ENCODE measurements at regions not wholly inside any gene's neighbourhood (a gene's known extent, or its start where the extent isn't known, plus 50 kb on each side); places are given as distances from the start of the nearest gene placed in this dataset.

- no peaks in the 10 kb centered on the region for H3K9me3 Mint-ChIP-seq (ENCODE audit: unreplicated experiment)
- H3K4me3 Mint-ChIP-seq (ENCODE audit: unreplicated experiment) = no peak overlapping the region
- TF ChIP-seq CTCF (IDR thresholded peaks at IDR 0.05; ENCODE audit: partially characterized antibody, unreplicated experiment) = peak; percentile 64
- no peaks in the 10 kb centered on the region for H3K4me1 Mint-ChIP-seq (ENCODE audit: low read depth, unreplicated experiment)
- no peaks in the 10 kb centered on the region for H3K27me3 Mint-ChIP-seq (ENCODE audit: unreplicated experiment)
- no peak overlapping the region for H3K27ac Mint-ChIP-seq (ENCODE audit: unreplicated experiment)
- DNase-seq = no peak
- H3K36me3 Mint-ChIP-seq (ENCODE audit: unreplicated experiment) = no peaks in the 10 kb centered on the region
These were observed 73.3 kb downstream of the TASL start for GRCh38 chrX:30504309-30504708.

- Mint-ChIP-seq H3K9me3 (ENCODE audit: unreplicated experiment) (no peaks in the 10 kb centered on the region), H3K36me3 (ENCODE audit: unreplicated experiment) (no peaks in the 10 kb centered on the region), H3K4me1 (ENCODE audit: low read depth, unreplicated experiment) (no peaks in the 10 kb centered on the region), H3K27ac (ENCODE audit: unreplicated experiment) (no peak overlapping the region), H3K4me3 (ENCODE audit: unreplicated experiment) (no peak overlapping the region), H3K27me3 (ENCODE audit: unreplicated experiment) (no peaks in the 10 kb centered on the region)
- DNase-seq = no peak
- TF ChIP-seq CTCF (IDR thresholded peaks at IDR 0.05; ENCODE audit: partially characterized antibody, unreplicated experiment) = no peak
These were observed 82.1 kb downstream of the TASL start for GRCh38 chrX:30495468-30495867.

DNA sequence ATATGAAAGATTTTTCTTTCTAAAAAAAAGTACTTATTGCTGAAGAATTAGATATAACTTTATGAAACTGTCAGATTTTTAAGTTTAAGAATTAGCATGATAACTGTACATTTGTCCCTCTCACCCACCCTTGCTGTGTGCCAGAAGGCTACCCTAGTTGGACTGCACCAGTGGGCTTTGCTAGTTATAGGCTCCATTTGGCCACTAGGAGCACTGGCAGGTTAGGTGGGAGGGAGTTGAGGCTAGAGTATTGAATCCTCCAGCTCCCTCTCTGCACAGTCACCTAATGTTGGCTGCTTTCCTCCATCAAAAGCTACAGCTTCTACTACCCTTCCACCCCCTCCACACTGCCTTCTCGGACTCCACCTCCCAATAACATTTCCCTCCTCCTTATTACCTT is 84.2 kb downstream of the TASL start:
- DNase-seq = no peak
- no peaks in the 10 kb centered on the region for H3K36me3 Mint-ChIP-seq (ENCODE audit: unreplicated experiment)
- TF ChIP-seq CTCF (IDR thresholded peaks at IDR 0.05; ENCODE audit: partially characterized antibody, unreplicated experiment) = no peak
- no peaks in the 10 kb centered on the region for H3K27me3 Mint-ChIP-seq (ENCODE audit: unreplicated experiment)
- H3K4me3 Mint-ChIP-seq (ENCODE audit: unreplicated experiment) = no peak overlapping the region
- no peaks in the 10 kb centered on the region for H3K4me1 Mint-ChIP-seq (ENCODE audit: low read depth, unreplicated experiment)
- no peak overlapping the region for H3K27ac Mint-ChIP-seq (ENCODE audit: unreplicated experiment)
- no peaks in the 10 kb centered on the region for H3K9me3 Mint-ChIP-seq (ENCODE audit: unreplicated experiment)

DNA sequence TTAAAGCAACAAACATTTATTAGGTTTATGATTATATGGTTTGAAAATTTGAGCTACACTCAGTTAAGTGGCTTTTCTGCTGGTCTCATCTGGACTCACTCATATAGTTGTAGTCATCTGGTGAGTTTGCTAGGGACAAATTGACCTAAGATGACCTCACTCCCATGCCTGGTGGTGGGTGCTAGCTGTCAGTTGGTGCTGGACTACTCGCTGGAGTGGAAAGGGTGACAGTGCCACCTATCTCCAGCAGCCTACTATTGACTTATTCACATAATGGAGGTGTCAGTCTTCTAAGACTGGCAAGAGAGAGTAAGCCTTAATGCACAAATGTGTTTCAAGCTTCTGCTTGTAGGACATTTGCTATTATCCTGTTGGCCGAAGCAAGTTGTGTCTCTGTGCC is 88.2 kb downstream of the TASL start:
- Mint-ChIP-seq H3K9me3 (ENCODE audit: unreplicated experiment) (no peaks in the 10 kb centered on the region), H3K27ac (ENCODE audit: unreplicated experiment) (no peak overlapping the region), H3K27me3 (ENCODE audit: unreplicated experiment) (no peaks in the 10 kb centered on the region), H3K4me3 (ENCODE audit: unreplicated experiment) (no peak overlapping the region), H3K36me3 (ENCODE audit: unreplicated experiment) (no peaks in the 10 kb centered on the region), H3K4me1 (ENCODE audit: low read depth, unreplicated experiment) (no peaks in the 10 kb centered on the region)
- no peak for TF ChIP-seq CTCF (IDR thresholded peaks at IDR 0.05; ENCODE audit: partially characterized antibody, unreplicated experiment)
- DNase-seq = no peak

DNA sequence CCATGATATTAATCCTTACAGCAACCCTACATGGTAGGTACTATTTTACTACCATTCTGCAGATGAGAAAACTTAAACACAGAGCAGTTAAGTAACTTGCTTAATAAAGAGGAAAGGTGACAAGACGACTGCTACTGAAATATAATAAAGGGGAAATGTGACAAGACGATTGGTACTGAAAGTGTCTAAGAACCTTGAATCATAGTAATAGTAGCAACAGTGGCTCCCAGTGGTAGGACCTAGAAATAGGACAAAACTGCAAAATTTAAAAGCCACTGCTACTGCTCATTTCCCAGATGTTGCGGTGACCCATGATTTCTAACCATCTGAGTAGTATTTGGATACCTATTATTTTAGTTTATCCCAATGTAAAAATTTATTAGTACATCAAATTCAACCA is 89.5 kb downstream of the TASL start:
- Mint-ChIP-seq H3K27me3 (ENCODE audit: unreplicated experiment) (no peaks in the 10 kb centered on the region), H3K27ac (ENCODE audit: unreplicated experiment) (no peak overlapping the region), H3K36me3 (ENCODE audit: unreplicated experiment) (no peaks in the 10 kb centered on the region), H3K4me1 (ENCODE audit: low read depth, unreplicated experiment) (no peaks in the 10 kb centered on the region), H3K4me3 (ENCODE audit: unreplicated experiment) (no peak overlapping the region), H3K9me3 (ENCODE audit: unreplicated experiment) (no peaks in the 10 kb centered on the region)
- TF ChIP-seq CTCF (IDR thresholded peaks at IDR 0.05; ENCODE audit: partially characterized antibody, unreplicated experiment) = no peak
- no peak for DNase-seq
